Ectodermal cell (in vitro differentiated cells): ENCODE measurements at regions not wholly inside any gene's neighbourhood (a gene's known extent, or its start where the extent isn't known, plus 50 kb on each side); places are given as distances from the start of the nearest gene placed in this dataset.

Experiments used
- H3K27ac ChIP-seq: 2 replicates; pipeline ENCODE4 v1.7.0; 2013; ENCODE audit warnings: mild to moderate bottlenecking, low read depth, low read length; ENCODE audit not compliant: insufficient read depth, poor library complexity, severe bottlenecking
- H3K27me3 ChIP-seq: 2 replicates; pipeline ENCODE4 v1.7.0; 2013; ENCODE audit warnings: mild to moderate bottlenecking, low read length; ENCODE audit not compliant: insufficient read depth, control insufficient read depth, poor library complexity, severe bottlenecking
- H3K36me3 ChIP-seq: one replicate; pipeline ENCODE4 v1.7.0; 2013; ENCODE audit warnings: low read length; ENCODE audit not compliant: control insufficient read depth, insufficient read depth
- H3K4me1 ChIP-seq: one replicate; pipeline ENCODE4 v1.7.0; 2013; ENCODE audit warnings: low read length; ENCODE audit not compliant: control insufficient read depth, insufficient read depth
- H3K4me3 ChIP-seq: 2 replicates; pipeline ENCODE4 v1.7.0; 2013; ENCODE audit warnings: low read depth, low read length, control low read depth; ENCODE audit not compliant: insufficient read depth
- H3K9me3 ChIP-seq: 2 replicates; pipeline ENCODE4 v1.7.0; 2013; ENCODE audit warnings: mild to moderate bottlenecking, low read length, moderate library complexity; ENCODE audit not compliant: control insufficient read depth
- WGBS, 2 experiments: methylation state at CpG; one replicate each; pipeline ENCODE4 v1.1.7; 2013; ENCODE audit warnings: missing lambda C conversion rate in 2 of 2; 5-methylcytosine and 5-hydroxymethylcytosine counted together

DNA sequence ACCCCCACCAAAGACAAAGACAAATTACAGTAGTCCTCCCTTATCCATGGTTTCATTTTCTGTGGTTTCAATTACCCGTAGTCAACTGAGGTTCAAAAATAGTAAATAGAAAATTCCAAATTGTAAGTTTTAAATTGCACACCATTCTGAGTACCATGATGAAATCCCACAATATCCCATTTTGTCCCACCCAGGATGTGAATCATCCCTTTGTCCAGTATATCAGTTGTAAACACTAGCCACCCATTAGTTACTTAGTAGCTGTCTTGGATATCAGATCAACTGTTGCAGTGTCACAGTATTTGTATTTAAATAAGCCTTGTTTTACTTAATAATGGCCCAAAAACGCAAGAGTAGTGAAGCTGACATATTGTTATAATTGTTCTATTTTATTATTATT is 364.0 kb upstream of the ARID1B start:
- Histone ChIP-seq H3K36me3 (no peaks in the 10 kb centered on the region), H3K9me3 (no peaks in the 10 kb centered on the region), H3K4me1 (no peaks in the 10 kb centered on the region), H3K27ac (no peak overlapping the region), H3K27me3 (no peaks in the 10 kb centered on the region), H3K4me3 (no peak overlapping the region)
- 100% methylated on average over 1 of the region's 2 CpGs for WGBS, 2 experiments

DNA sequence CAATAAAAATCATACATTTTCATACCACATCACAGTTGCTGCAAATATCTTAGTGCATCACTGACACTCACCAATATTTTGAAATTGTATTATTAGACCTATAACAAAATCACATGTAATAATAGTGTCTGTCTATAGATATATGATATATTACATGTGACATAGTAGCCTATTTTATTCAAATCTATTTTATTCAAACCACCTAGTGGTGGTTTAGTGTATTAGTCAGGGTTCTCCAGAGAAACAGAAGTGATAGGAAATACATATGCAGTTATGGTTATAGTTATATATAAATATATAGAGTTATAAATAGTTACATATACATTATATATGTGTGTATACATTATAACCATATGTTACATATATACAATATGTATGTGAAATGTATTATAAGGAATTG is 366.5 kb upstream of the ARID1B start:
- H3K4me1 ChIP-seq = no peaks in the 10 kb centered on the region
- no peak overlapping the region for H3K27ac ChIP-seq
- no peaks in the 10 kb centered on the region for H3K9me3 ChIP-seq
- H3K4me3 ChIP-seq = no peak overlapping the region
- no peaks in the 10 kb centered on the region for H3K27me3 ChIP-seq
- no peaks in the 10 kb centered on the region for H3K36me3 ChIP-seq

- no peaks in the 10 kb centered on the region for H3K27me3 ChIP-seq
- no peaks in the 10 kb centered on the region for H3K36me3 ChIP-seq
- no peaks in the 10 kb centered on the region for H3K4me1 ChIP-seq
- no peak overlapping the region for H3K4me3 ChIP-seq
- H3K27ac ChIP-seq = no peak overlapping the region
- H3K9me3 ChIP-seq = no peaks in the 10 kb centered on the region
- 87 to 95% methylated on average over 3 of the region's 3 CpGs for WGBS, 2 experiments
These were observed 368.5 kb upstream of the ARID1B start for GRCh38 chr6:156408655-156409054.

GRCh38 chr6:156407334-156407733 is 369.8 kb upstream of the ARID1B start:
- Histone ChIP-seq H3K27ac (no peak overlapping the region), H3K9me3 (no peaks in the 10 kb centered on the region)
- 88 to 91% methylated on average over 3 of the region's 3 CpGs for WGBS, 2 experiments

GRCh38 chr6:156406688-156407087 is 370.5 kb upstream of the ARID1B start:
- H3K36me3 ChIP-seq = no peaks in the 10 kb centered on the region
- WGBS, 2 experiments = 100% methylated on average over 1 of the region's 2 CpGs
- H3K27ac ChIP-seq = no peak overlapping the region
- H3K9me3 ChIP-seq = no peaks in the 10 kb centered on the region
- no peaks in the 10 kb centered on the region for H3K27me3 ChIP-seq
- no peak overlapping the region for H3K4me3 ChIP-seq
- H3K4me1 ChIP-seq = no peaks in the 10 kb centered on the region

More at GRCh38 chr6:156407334-156407733, 369.8 kb upstream of the ARID1B start:
- no peak overlapping the region for H3K4me3 ChIP-seq
- no peaks in the 10 kb centered on the region for H3K27me3 ChIP-seq
- no peaks in the 10 kb centered on the region for H3K4me1 ChIP-seq
- H3K36me3 ChIP-seq = no peaks in the 10 kb centered on the region

GRCh38 chr6:156406099-156406498 is 371.1 kb upstream of the ARID1B start:
- Histone ChIP-seq H3K4me1 (no peaks in the 10 kb centered on the region), H3K9me3 (no peaks in the 10 kb centered on the region), H3K4me3 (no peak overlapping the region), H3K36me3 (no peaks in the 10 kb centered on the region), H3K27me3 (no peaks in the 10 kb centered on the region), H3K27ac (no peak overlapping the region)
- 52 to 58% methylated on average over 3 of the region's 3 CpGs for WGBS, 2 experiments

- no peak overlapping the region for H3K27ac ChIP-seq
- H3K4me1 ChIP-seq = no peaks in the 10 kb centered on the region
- no peaks in the 10 kb centered on the region for H3K9me3 ChIP-seq
- no peaks in the 10 kb centered on the region for H3K27me3 ChIP-seq
- H3K4me3 ChIP-seq = no peak overlapping the region
- H3K36me3 ChIP-seq = no peaks in the 10 kb centered on the region
These were observed 374.6 kb upstream of the ARID1B start for GRCh38 chr6:156402628-156403027.

DNA sequence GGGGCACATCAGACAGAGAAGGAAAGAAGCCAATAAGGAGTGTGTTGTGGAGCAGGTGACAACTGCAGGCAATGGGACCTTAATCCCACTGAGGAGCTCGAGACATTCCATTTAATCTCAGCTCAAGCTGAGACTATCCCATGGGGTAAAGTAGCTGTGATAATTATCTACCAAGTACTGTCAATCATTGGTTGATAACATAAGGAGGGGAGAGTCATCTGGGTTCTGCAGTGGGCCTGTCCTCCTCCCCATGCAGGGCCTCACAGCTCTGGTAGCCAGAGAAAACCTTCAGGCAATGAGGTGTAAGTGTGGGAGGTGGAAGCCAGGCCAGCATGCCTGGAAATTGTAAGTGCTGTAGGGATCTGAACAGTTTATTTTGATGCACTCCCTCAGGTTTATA is 375.0 kb upstream of the ARID1B start:
- Histone ChIP-seq H3K4me3 (no peak overlapping the region), H3K9me3 (no peaks in the 10 kb centered on the region), H3K27ac (no peak overlapping the region), H3K27me3 (no peaks in the 10 kb centered on the region), H3K4me1 (no peaks in the 10 kb centered on the region), H3K36me3 (no peaks in the 10 kb centered on the region)
- WGBS, 2 experiments = 44 to 89% methylated on average over 1 of the region's 1 CpG

DNA sequence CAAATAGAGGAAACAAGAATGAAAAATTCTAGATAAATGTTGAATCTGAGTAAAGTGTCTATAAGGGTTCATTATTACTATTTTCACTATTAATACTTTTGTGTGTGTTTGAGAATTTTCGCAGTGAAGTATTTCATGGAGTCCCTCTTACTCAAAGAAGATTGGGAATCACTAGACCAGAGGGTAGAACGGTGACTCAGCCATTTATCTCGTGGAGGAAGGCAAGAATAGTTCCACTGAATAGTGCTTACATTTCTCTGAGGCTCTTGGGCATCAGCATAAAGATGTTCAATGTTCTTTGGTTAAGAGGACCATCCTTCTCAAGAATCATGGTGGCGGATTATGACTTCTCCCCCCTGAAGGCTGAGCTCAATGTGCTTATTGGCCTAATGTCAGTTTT is 376.7 kb upstream of the ARID1B start:
- no peaks in the 10 kb centered on the region for H3K36me3 ChIP-seq
- 90 to 96% methylated on average over 4 of the region's 4 CpGs for WGBS, 2 experiments
- no peak overlapping the region for H3K27ac ChIP-seq
- no peaks in the 10 kb centered on the region for H3K4me1 ChIP-seq
- no peaks in the 10 kb centered on the region for H3K27me3 ChIP-seq
- no peak overlapping the region for H3K4me3 ChIP-seq
- H3K9me3 ChIP-seq = no peaks in the 10 kb centered on the region

DNA sequence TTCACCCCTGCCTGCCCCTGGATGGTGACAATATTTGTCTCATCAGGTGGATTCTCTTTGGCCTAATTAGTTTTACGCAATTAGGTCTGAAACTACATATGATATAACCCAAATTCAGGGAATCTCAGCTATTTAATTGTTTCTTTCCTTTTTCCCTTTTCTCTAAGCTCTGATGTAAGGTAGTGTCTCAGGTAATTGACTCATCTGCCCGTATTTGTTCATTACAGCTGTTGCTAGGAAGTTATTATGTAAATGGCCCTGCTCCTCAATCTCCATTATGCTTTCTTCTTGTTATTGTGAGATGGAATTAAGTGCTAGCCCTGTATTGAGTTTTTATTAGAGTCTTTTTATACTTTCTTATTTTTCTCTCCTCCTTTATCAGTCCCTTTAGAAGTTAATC is 378.2 kb upstream of the ARID1B start:
- no peak overlapping the region for H3K4me3 ChIP-seq
- H3K9me3 ChIP-seq = no peaks in the 10 kb centered on the region
- no peaks in the 10 kb centered on the region for H3K27me3 ChIP-seq
- no peaks in the 10 kb centered on the region for H3K36me3 ChIP-seq
- WGBS, 2 experiments = 95 to 100% methylated on average over 1 to 2 of the region's 2 CpGs
- H3K27ac ChIP-seq = no peak overlapping the region
- no peaks in the 10 kb centered on the region for H3K4me1 ChIP-seq

- H3K27me3 ChIP-seq = no peaks in the 10 kb centered on the region
- H3K4me1 ChIP-seq = no peaks in the 10 kb centered on the region
- 93 to 97% methylated on average over 5 of the region's 5 CpGs for WGBS, 2 experiments
- no peak overlapping the region for H3K4me3 ChIP-seq
- no peaks in the 10 kb centered on the region for H3K9me3 ChIP-seq
- no peaks in the 10 kb centered on the region for H3K36me3 ChIP-seq
- no peak overlapping the region for H3K27ac ChIP-seq
These were observed 378.8 kb upstream of the ARID1B start for GRCh38 chr6:156398371-156398770.
